ENCODE measurements at regions not wholly inside any gene's neighbourhood (a gene's known extent, or its start where the extent isn't known, plus 50 kb on each side); places are given as distances from the start of the nearest gene placed in this dataset.

GRCh38 chr15:26318689-26319088 is 454.2 kb downstream of the GABRB3 start:
- H3K27me3 ChIP-seq (ENCODE audit: control insufficient read depth, insufficient read depth, low read length), result no peaks in the 10 kb centered on the region
- H3K4me3 ChIP-seq (ENCODE audit: low read depth, low read length), result no peak overlapping the region
- no peak for TF ChIP-seq CTCF (IDR thresholded peaks at IDR 0.05; ENCODE audit: low read depth, low read length)
- ChIA-PET POLR2A (no interaction called here), CTCF (no interaction called here)
- DNase-seq (ENCODE audit: low read depth, low spot score), result no peak
- H3K9me3 ChIP-seq (ENCODE audit: control insufficient read depth, insufficient read depth, low read length), result peaks cover 19% of the 10 kb centered on the region
- H3K27ac ChIP-seq (ENCODE audit: low read depth, low read length), result no peak overlapping the region

GRCh38 chr15:26314577-26314976 is 451.4 kb upstream of the ATP10A start:
- Histone ChIP-seq H3K27ac (ENCODE audit: low read depth, low read length) (no peak overlapping the region), H3K27me3 (ENCODE audit: control insufficient read depth, insufficient read depth, low read length) (no peaks in the 10 kb centered on the region), H3K9me3 (ENCODE audit: control insufficient read depth, insufficient read depth, low read length) (peaks cover 14% of the 10 kb centered on the region), H3K4me3 (ENCODE audit: low read depth, low read length) (no peak overlapping the region)
- ChIA-PET CTCF (no interaction called here), POLR2A (no interaction called here)
- TF ChIP-seq CTCF (IDR thresholded peaks at IDR 0.05; ENCODE audit: low read depth, low read length), result no peak
- no peak for DNase-seq (ENCODE audit: low read depth, low spot score)

- CTCF ChIA-PET, result no interaction called here
- POLR2A ChIA-PET, result no interaction called here
- no peak for DNase-seq (ENCODE audit: low read depth, low spot score)
- H3K27me3 ChIP-seq (ENCODE audit: control insufficient read depth, insufficient read depth, low read length), result no peaks in the 10 kb centered on the region
- no peak for TF ChIP-seq CTCF (IDR thresholded peaks at IDR 0.05; ENCODE audit: low read depth, low read length)
- H3K27ac ChIP-seq (ENCODE audit: low read depth, low read length), result no peak overlapping the region
- no peak overlapping the region for H3K4me3 ChIP-seq (ENCODE audit: low read depth, low read length)
- H3K9me3 ChIP-seq (ENCODE audit: control insufficient read depth, insufficient read depth, low read length), result peaks cover 12% of the 10 kb centered on the region
These were observed 448.6 kb upstream of the ATP10A start for GRCh38 chr15:26311710-26312236.

GRCh38 chr15:26298659-26299170 is 435.6 kb upstream of the ATP10A start:
- H3K4me3 ChIP-seq (ENCODE audit: low read depth, low read length), result no peak overlapping the region
- CTCF ChIA-PET, result no interaction called here
- POLR2A ChIA-PET, result no interaction called here
- no peaks in the 10 kb centered on the region for H3K27me3 ChIP-seq (ENCODE audit: control insufficient read depth, insufficient read depth, low read length)
- no peak for TF ChIP-seq CTCF (IDR thresholded peaks at IDR 0.05; ENCODE audit: low read depth, low read length)
- peaks cover 24% of the 10 kb centered on the region for H3K9me3 ChIP-seq (ENCODE audit: control insufficient read depth, insufficient read depth, low read length)
- H3K27ac ChIP-seq (ENCODE audit: low read depth, low read length), result no peak overlapping the region
- DNase-seq (ENCODE audit: low read depth, low spot score), result no peak

GRCh38 chr15:26298010-26298658 is 435.0 kb upstream of the ATP10A start:
- no peak for TF ChIP-seq CTCF (IDR thresholded peaks at IDR 0.05; ENCODE audit: low read depth, low read length)
- CTCF ChIA-PET, result no interaction called here
- Histone ChIP-seq H3K9me3 (ENCODE audit: control insufficient read depth, insufficient read depth, low read length) (peaks cover 28% of the 10 kb centered on the region), H3K4me3 (ENCODE audit: low read depth, low read length) (no peak overlapping the region), H3K27me3 (ENCODE audit: control insufficient read depth, insufficient read depth, low read length) (no peaks in the 10 kb centered on the region), H3K27ac (ENCODE audit: low read depth, low read length) (no peak overlapping the region)
- POLR2A ChIA-PET, result no interaction called here
- no peak for DNase-seq (ENCODE audit: low read depth, low spot score)
